Lower leg skin (tissue), 3 donors: ENCODE measurements at regions not wholly inside any gene's neighbourhood (a gene's known extent, or its start where the extent isn't known, plus 50 kb on each side); places are given as distances from the start of the nearest gene placed in this dataset.

Source experiments
- POLR2A ChIP-seq, 2 donors: fragments of 450-650 bp; IDR thresholded peaks; one replicate each; pipeline ENCODE4 v1.6.1; 2016 to 2017; ENCODE audit warnings: antibody characterized with exemption in 2 of 2, mild to moderate bottlenecking in 1 of 2, moderate library complexity in 1 of 2
- TF ChIP-seq, protein P1 (sequence below), 3 donors: fragments of 450-650 bp; IDR thresholded peaks; one replicate each; pipeline ENCODE4 v1.5.1; 2016; ENCODE audit warnings: antibody characterized with exemption in 3 of 3, mild to moderate bottlenecking in 3 of 3, moderate library complexity in 2 of 3

- TF ChIP-seq, protein P1, sequence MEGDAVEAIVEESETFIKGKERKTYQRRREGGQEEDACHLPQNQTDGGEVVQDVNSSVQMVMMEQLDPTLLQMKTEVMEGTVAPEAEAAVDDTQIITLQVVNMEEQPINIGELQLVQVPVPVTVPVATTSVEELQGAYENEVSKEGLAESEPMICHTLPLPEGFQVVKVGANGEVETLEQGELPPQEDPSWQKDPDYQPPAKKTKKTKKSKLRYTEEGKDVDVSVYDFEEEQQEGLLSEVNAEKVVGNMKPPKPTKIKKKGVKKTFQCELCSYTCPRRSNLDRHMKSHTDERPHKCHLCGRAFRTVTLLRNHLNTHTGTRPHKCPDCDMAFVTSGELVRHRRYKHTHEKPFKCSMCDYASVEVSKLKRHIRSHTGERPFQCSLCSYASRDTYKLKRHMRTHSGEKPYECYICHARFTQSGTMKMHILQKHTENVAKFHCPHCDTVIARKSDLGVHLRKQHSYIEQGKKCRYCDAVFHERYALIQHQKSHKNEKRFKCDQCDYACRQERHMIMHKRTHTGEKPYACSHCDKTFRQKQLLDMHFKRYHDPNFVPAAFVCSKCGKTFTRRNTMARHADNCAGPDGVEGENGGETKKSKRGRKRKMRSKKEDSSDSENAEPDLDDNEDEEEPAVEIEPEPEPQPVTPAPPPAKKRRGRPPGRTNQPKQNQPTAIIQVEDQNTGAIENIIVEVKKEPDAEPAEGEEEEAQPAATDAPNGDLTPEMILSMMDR (IDR thresholded peaks at IDR 0.05), result no peak
- TF ChIP-seq POLR2A (IDR thresholded peaks at IDR 0.05), result no peak
Measured at GRCh38 chr11:28919194-28919593, 811.0 kb downstream of the METTL15 start.
